Motor neuron (in vitro differentiated cells): ENCODE measurements at regions not wholly inside any gene's neighbourhood (a gene's known extent, or its start where the extent isn't known, plus 50 kb on each side); places are given as distances from the start of the nearest gene placed in this dataset.
A peak's percentile ranks its signal among the peaks of the same experiment; 100 is the strongest.
"Not testable (repeated sequence)": the region's sequence is repeated elsewhere in the genome, so short reads cannot be mapped to it uniquely, and the experiment has no call there.

Experiments
- ATAC-seq, 8 experiments: fragments of 200-7000 bp; cut with Tn5 transposase; replicated peaks in 6 of 8; 2 replicates each; pipeline ENCODE4 v1.8.0; 2021; ENCODE audit warnings: mild to moderate bottlenecking in 8 of 8, moderate library complexity in 8 of 8
- H3K27ac ChIP-seq, 2 donors: fragments of 250-450 bp; sonication (Bioruptor Pico); 2 replicates each; pipeline ENCODE4 v1.9.0; 2021; ENCODE audit warnings: antibody characterized with exemption in 2 of 2, mild to moderate bottlenecking in 2 of 2, moderate library complexity in 1 of 2
- H3K4me1 ChIP-seq, 2 donors: fragments of 250-450 bp; sonication (Bioruptor Pico); replicated peaks in 1 of 2; 2 replicates each; pipeline ENCODE4 v1.6.1; 2021; ENCODE audit warnings: antibody characterized with exemption in 2 of 2, mild to moderate bottlenecking in 2 of 2, moderate library complexity in 1 of 2
- H3K4me3 ChIP-seq, 5 donors: fragments of 250-450 bp; sonication (Bioruptor Pico); 2 replicates each; pipeline ENCODE4 v1.9.0; 2021; ENCODE audit warnings: antibody characterized with exemption in 5 of 5, mild to moderate bottlenecking in 5 of 5, moderate library complexity in 4 of 5
- WGBS, 10 experiments: fragments of 450-650 bp; shearing (Covaris generic); methylation state at CpG; one replicate each; pipeline ENCODE4 v1.0.0; 2022; 5-methylcytosine and 5-hydroxymethylcytosine counted together
- in situ Hi-C, 9 experiments: fragments of 400-800 bp; cut with MboI; loops; one replicate each; pipeline ENCODE4 v1.15.0; 2021; ENCODE audit warnings: low sequenced_read_pairs in 9 of 9, low pct_unique_long_range_greater_than_20kb in 2 of 9; ENCODE audit not compliant: unreplicated experiment in 9 of 9

GRCh38 chr9:136603216-136603615 lies 57.4 kb upstream of the NOTCH1 start:
- in situ Hi-C loops, result no loop called here

GRCh38 chr9:136602193-136602885 lies 56.5 kb upstream of the NOTCH1 start:
- Histone ChIP-seq H3K27ac (no peak overlapping the region), H3K4me3 (no peak overlapping the region), H3K4me1 (peaks cover 37 to 49% of the 10 kb centered on the region in 2 donors)
- WGBS, 10 experiments, result no CpG with 5 or more reads among the region's 28 CpGs
- in situ Hi-C loops, result no loop called here
- peak in 3 of 8 experiments; percentile 7 to 15 (median 13) for ATAC-seq

More at GRCh38 chr9:136603216-136603615, 57.4 kb upstream of the NOTCH1 start:
- no peak for ATAC-seq
- peaks cover 34 to 43% of the 10 kb centered on the region in 2 donors for H3K4me1 ChIP-seq
- H3K27ac ChIP-seq, result peak overlapping the region in 1 of 2 donors; percentile 5
- no peak overlapping the region for H3K4me3 ChIP-seq
- WGBS, 10 experiments, result 82 to 100% (median 94%) methylated on average over 1 to 6 of the region's 12 CpGs; no CpG with 5 or more reads in 6 of the 10 experiments

GRCh38 chr9:136601250-136601973 lies 55.6 kb upstream of the NOTCH1 start:
- H3K27ac ChIP-seq, in situ Hi-C loops, ATAC-seq, H3K4me3 ChIP-seq: not testable (repeated sequence)
- peaks cover 44 to 50% of the 10 kb centered on the region in 2 donors for H3K4me1 ChIP-seq
- WGBS, 10 experiments, result 80 to 95% methylated on average over 1 to 6 of the region's 31 CpGs; no CpG with 5 or more reads in 8 of the 10 experiments

- Histone ChIP-seq H3K4me1 (peaks cover 52 to 53% of the 10 kb centered on the region in 2 donors), H3K4me3 (no peak overlapping the region), H3K27ac (peak overlapping the region in 1 of 2 donors; percentile 55)
- in situ Hi-C loops, result no loop called here
- WGBS, 10 experiments, result 7 to 60% (median 29%) methylated on average over 1 to 4 of the region's 29 CpGs; no CpG with 5 or more reads in 6 of the 10 experiments
- peak in 5 of 8 experiments; percentile 50 to 62 (median 58) for ATAC-seq
Measured at GRCh38 chr9:136599811-136600660, 54.2 kb upstream of the NOTCH1 start.

- Histone ChIP-seq H3K4me1 (peaks cover 52 to 53% of the 10 kb centered on the region in 2 donors), H3K4me3 (no peak overlapping the region), H3K27ac (peak overlapping the region in 1 of 2 donors; percentile 55)
- ATAC-seq, result peak in 5 of 8 experiments; percentile 2 to 29 (median 4)
- WGBS, 10 experiments, result 90 to 100% methylated on average over 1 to 4 of the region's 18 CpGs; no CpG with 5 or more reads in 8 of the 10 experiments
- in situ Hi-C loops, result no loop called here
Measured at GRCh38 chr9:136599074-136599531, 53.3 kb upstream of the NOTCH1 start.

GRCh38 chr9:136598390-136599073 lies 52.7 kb upstream of the NOTCH1 start:
- peak overlapping the region in 1 of 2 donors; percentile 55 for H3K27ac ChIP-seq
- H3K4me3 ChIP-seq, in situ Hi-C loops, ATAC-seq: not testable (repeated sequence)
- peaks cover 52 to 53% of the 10 kb centered on the region in 2 donors for H3K4me1 ChIP-seq
- no CpG with 5 or more reads among the region's 13 CpGs for WGBS, 10 experiments

GRCh38 chr9:136597965-136598364 lies 52.1 kb upstream of the NOTCH1 start:
- 73 to 100% methylated on average over 3 to 4 of the region's 9 CpGs; no CpG with 5 or more reads in 8 of the 10 experiments for WGBS, 10 experiments
- ATAC-seq, result peak in 1 of 8 experiments; percentile 50
- in situ Hi-C loops, result no loop called here
- H3K4me3 ChIP-seq, result no peak overlapping the region
- H3K27ac ChIP-seq, result no peak overlapping the region
- H3K4me1 ChIP-seq, result peaks cover 51 to 52% of the 10 kb centered on the region in 2 donors

- H3K4me1 ChIP-seq, result peaks cover 45 to 46% of the 10 kb centered on the region in 2 donors
Measured at GRCh38 chr9:136597141-136597885, 51.5 kb upstream of the NOTCH1 start.

GRCh38 chr9:136596630-136597031 lies 50.8 kb upstream of the NOTCH1 start:
- H3K4me1 ChIP-seq, result peaks cover 41 to 42% of the 10 kb centered on the region in 2 donors
- WGBS, 10 experiments, result 10 to 97% (median 65%) methylated on average over 1 to 5 of the region's 16 CpGs; no CpG with 5 or more reads in 5 of the 10 experiments
- in situ Hi-C loops, result no loop called here
- peak overlapping the region; percentile 63 to 77 for H3K27ac ChIP-seq
- peak in 5 of 8 experiments; percentile 34 to 53 (median 50) for ATAC-seq
- H3K4me3 ChIP-seq, result no peak overlapping the region

More at GRCh38 chr9:136597141-136597885, 51.5 kb upstream of the NOTCH1 start:
- Histone ChIP-seq H3K27ac (peak overlapping the region in 1 of 2 donors; percentile 77), H3K4me3 (no peak overlapping the region)
- in situ Hi-C loops, result no loop called here
- peak in 1 of 8 experiments; percentile 45 for ATAC-seq
- WGBS, 10 experiments, result 60% methylated on average over 2 of the region's 13 CpGs; no CpG with 5 or more reads in 9 of the 10 experiments

- peak overlapping the region; percentile 63 to 77 for H3K27ac ChIP-seq
- peaks cover 41 to 42% of the 10 kb centered on the region in 2 donors for H3K4me1 ChIP-seq
- no peak overlapping the region for H3K4me3 ChIP-seq
- peak in 1 of 8 experiments; percentile 0 for ATAC-seq
- WGBS, 10 experiments, result 14 to 58% (median 46%) methylated on average over 1 to 5 of the region's 8 CpGs; no CpG with 5 or more reads in 3 of the 10 experiments
- in situ Hi-C loops, result no loop called here
Measured at GRCh38 chr9:136596217-136596616, 50.4 kb upstream of the NOTCH1 start.
